GM21515 (cell line): ENCODE measurements at regions not wholly inside any gene's neighbourhood (a gene's known extent, or its start where the extent isn't known, plus 50 kb on each side); places are given as distances from the start of the nearest gene placed in this dataset.

Experiments used
- ATAC-seq: cut with Tn5 transposase; IDR thresholded peaks from one replicate; pipeline ENCODE4 v1.9.1; 2021; ENCODE audit not compliant: unreplicated experiment

DNA sequence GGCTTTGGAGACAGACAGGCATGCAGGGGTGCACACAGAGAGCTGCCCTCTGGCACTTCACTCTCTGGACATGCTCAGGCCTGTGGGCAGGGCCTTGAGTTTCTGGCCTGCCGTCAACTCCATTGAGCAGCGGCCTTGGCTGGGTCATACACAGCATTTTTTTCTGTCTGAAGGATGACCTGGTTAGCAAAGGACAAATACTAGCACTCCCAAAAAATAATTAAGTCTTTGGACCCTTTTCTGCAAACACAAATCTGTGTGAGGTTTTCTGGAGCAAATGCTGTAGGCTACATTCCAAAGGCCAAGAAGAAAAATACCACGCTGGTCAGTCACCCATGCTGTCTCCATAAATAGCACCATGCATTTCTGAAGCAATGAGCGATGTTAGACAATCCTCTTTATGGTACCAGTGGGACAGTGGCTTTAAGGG lies 124.7 kb upstream of the CTAGE1 start:
- no peak for ATAC-seq

DNA sequence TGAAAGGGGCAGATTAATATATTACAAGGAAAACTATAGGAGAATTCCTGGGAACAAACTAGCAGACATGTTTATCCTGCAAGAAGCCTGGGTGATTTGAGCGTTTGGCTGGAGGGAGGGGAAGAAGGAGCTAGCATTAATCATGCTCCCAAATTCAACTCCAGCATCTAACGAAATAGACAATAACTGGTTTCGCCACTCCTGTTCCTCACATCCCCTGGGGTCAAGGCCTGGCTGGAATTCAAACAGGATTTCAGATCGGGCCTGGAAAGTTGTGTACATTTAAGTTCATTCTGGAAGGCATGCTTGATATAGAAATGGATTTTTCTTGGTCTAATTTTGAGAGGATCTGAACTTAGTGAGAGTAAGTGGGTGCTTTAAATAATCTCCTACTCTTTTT lies 126.1 kb upstream of the CTAGE1 start:
- no peak for ATAC-seq

DNA sequence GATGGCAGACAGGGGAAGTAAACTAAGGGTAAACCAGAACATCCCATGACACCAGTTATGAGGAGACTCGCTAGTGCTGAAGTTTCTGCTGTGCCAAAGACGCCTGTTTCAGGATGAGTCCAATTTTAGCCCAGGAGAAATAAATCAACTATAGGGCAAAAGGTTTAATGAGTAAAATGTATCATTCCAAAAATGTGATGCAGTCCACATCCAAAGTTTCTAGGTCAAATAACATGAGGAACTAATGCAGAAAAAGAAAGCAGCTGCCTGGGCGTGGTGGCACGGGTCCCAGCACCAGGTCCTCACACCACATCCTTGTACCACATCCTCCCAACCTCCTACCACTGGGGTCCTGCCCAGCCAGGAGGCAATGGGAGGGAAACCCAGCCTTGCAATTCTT lies 126.9 kb upstream of the CTAGE1 start:
- ATAC-seq = no peak

DNA sequence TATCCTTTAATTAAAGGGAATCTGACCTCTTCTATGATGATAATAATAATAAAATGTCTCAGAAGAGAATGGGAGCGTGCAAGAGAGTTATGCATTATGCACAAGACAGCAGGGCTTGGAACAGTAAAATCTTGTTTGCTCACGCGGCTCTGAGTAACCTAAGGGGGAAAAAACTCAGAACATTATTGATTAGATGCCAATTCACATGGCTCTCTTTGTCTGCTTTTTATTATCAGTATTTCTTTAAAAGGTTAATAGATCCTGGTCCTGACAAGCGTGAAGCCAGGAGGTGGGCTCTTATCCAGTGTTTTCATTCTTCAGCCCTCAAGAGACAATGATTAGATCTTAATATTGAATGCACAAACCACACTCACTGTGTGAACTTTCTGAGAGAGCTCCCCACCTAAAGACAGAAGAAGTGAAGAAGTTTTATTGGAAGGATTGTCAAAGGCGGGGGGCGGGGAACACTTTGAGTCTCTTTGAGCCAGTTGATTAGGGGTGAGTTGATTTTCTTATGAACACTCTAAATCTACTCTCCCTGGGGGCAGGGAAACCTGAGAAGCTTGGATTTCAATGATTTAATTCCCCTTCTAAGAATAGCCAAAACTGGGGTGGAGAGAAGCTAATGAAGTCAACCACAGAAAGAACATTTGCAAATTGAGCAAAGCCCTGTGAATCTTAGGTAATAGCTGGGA lies 127.5 kb upstream of the CTAGE1 start:
- ATAC-seq = no peak

DNA sequence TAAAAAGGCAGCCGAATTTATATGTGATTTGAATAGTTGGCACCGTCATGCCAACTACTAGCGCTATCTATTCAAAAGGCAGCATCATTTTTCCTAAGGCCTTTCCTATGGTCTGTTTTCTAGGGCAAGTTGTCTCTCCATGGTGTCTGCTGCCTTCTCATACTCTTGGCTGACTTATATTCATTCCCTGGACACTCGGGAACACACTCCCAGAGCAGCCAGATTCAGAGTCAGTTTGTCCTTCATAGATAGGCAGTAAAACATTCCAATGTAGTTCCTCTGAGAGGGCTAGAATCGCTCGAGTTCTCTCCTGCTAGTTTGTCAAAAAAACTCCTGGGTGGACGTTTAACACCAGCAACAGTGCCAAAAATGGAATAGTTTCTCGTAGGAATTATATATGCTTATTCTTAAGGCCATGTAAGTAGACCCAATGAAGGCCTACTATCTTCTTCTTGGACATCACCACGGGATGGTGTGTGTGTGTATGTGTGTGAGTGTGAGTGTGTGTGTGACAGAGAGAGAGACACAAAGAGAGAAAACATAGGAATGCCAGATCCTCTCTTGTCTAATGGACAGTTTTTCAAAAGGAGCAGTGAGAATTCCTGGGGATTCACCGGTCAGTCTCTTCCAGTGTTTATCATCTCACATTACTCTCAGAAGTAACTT lies 129.3 kb upstream of the CTAGE1 start:
- ATAC-seq = no peak

DNA sequence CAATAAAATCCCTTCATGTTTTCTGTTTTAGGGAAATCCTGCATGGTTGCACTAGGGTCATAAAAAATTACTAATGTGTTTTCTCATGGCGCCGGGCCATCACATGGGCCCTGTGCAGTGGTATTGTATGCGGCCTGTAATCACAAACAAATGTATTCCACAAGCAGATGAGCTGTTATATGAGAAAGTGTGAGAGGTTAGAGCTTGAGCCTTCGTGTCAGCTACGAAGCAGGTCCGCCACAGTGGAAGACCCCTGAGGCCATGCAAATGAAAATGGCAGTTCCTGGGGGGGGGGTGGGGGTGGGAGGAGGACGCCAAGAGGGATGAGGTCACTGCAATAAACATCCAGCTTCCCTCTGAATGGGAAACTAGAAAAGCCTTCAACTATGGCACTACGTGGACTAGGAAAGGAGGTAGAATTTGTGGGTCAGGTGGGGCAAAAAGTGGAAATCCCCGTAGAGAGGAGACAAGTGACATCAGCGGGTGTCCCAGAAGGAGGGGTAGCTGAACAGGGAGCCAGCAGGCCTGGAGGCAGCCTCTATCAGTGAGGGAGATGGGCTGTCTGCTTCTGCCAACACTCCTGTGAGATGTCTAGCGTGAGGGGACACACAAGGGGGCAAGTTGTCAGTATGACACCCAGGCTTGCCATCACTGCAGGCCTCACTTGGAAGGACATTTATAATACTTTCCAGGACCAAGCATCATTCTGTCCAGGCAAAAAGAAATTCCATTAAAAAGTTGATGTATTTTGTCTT lies 130.3 kb upstream of the CTAGE1 start:
- no peak for ATAC-seq

DNA sequence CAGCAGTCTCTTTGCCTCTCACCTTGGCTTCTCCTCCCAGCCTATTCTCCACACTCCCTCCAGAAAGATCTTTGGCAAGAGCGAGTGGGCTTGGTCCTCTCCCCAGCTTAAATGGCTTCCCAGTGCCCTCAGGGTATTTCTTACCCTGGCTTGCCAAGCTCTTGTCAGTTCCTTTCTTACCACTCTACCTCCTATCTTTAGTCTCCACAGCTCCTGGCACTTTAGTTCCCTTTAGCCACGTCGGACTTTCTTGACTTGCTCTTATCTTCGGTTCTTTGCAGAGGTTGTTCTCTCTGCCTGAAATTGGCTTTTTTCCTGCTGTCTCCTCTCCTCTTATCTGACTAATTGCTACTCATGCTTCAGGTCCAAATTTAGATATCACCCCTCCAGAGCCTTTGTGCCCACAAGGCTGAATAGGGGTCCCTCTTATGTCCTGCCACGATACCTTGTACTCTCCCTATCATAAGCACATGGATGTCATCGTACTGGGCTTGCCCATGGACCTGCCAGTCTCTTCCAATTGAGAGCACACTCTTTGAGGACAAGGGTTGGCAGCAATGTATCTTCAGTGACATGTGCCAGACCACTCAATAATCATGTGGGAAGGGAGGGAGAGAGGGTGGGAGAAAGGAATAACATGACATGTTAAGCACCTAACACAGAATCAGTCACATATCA lies 131.7 kb upstream of the CTAGE1 start:
- no peak for ATAC-seq

DNA sequence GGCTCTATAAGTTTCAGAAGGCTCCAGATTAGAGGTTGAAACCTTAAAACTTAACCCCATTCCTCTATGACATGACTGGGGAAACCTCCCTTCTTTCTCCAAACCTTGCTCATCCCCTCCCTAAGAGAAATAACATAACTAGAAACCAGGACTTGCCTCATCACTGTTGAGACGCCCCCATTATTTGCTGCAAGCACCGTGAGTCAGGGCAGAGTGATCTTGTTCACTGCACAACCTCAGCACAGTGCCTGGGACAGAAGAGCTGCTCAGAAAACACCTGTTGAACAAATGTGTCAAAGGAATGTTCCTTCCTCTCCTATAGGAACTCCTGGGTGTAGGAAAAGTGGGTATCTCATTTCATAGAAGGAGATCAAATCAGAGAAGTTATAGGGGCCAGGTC lies 132.7 kb upstream of the CTAGE1 start:
- ATAC-seq = no peak

DNA sequence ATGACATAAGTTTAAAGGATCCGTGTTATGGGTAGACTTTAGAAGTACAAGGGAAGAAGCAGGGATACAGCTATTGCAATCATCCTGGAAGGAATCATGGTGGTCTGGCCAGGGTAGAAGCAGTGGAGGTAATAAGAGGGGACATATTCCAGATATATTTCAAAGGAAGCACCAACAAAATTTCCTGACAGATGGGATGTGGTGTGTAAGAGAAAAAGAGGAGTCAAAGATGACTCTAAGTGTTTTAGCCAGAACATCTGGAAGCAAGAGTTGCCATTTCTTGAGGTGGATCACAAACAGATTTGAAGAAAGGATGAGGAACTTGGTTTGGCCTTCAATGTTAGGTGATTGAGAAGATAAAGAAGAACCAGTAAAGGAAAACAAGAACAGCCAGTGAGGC lies 133.1 kb upstream of the CTAGE1 start:
- no peak for ATAC-seq

DNA sequence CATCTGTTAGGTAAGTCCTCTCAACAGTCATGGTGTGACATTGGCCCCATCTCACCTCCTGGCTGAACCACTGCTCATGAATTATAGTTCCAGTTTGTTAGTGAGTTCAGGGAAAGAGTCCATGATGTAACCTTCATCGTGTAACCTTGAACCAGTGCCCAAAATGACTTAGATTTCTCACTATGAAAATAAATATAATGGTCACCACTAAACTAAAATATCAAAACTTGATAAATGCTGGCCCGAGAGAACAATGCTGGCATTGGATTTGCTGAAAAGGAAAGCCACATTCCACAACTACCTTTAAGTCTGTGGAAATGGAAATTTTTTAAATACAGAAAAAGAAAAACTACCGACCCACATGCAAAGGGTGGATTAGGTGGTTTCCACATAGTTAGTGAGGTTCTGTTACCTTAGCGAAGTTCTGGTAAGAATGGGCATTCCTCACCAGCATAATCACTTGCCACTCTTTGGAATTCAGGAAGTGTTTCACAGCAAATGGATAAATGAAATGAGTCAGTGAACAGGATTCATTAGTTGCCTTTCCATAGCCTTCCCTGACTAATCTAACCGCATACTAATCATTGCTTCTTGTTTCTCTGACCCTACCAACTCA lies 133.9 kb upstream of the CTAGE1 start:
- ATAC-seq = no peak

DNA sequence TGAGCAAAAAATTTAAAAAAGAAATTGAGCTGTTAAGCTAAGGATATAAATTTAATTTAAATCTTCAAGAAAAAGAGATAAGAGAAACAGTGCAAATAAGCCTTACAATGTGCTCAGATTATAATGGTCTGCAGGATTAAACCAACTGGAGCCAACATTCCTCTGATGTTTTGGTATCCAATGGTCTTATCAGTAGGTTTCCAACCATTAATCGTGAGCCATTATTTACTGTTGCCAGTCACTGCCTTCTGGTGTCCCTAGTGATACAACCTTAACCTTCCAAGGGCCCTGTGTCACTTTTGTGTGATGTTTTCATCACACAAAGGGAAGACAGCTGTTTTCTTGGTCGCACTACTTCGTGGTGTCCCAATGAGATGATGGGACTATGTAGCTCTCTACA lies 134.5 kb upstream of the CTAGE1 start:
- no peak for ATAC-seq

DNA sequence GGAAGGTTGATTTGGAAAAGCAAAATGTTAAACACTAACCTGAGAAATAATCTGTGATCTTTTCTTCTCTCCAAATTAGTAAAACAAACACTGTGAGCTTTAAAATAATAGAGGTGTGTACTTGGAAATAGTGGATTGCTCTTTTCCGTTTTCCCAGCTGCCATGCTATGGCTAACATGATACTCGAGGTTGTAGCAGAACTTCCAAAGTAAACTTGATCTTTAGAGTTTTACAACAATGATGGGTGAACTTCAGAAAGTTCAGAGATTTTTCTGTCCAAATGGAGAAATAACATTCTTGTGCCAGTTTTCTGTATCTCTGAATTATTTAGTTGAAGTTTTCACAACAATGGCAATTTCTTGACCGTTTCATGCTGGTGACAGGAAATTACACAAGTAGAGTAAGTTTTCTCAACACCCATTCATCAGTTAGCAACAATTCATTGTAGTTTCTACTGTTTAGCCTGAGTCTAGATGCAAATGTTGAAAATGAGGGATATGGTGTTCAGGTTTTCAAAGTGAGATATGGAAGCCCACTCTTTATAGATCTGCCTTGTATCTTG lies 135.3 kb upstream of the CTAGE1 start:
- ATAC-seq = no peak

DNA sequence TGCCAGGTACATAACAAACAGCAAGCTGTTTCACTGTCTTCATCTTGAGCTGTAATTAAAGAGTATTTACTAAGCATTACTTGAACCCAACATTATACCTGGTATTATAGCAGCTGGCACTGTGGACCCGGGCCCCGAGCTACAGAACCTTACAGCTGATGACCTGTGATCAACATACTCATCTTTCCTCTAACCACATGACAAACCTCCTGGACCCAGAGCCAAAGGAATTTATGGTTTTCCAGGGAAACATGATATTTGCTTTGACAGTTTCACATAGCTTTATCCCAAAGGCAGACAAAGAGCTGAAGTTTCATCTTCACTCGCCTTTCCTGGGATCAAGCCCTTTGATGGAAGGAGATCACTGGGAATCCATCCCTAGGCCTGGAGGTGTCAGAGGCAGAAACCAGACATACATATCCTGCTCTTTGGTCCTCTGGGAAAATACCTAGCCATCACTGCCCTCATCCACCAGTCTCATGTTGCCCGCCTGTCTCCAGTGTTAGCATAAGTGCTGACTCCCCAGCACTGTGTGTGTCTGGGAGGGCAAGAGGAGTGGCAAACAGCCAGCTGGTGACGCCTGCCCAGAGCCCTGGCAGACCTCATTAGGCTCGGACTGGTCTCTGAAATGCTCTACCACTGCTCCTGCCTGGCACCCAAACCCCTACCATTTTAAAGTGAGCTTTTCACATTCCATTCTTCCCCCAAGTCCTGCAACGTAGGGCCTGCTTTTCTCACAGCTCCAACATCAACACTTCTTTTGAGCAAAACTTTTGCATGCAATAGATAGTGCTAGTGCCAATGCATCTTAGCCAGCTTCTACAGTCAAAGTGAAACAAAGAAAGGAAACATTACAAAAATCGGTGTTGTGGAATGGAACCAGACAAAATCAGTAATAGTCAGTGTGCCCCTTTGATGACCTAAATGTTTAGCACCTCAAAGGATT lies 138.8 kb upstream of the CTAGE1 start:
- no peak for ATAC-seq

DNA sequence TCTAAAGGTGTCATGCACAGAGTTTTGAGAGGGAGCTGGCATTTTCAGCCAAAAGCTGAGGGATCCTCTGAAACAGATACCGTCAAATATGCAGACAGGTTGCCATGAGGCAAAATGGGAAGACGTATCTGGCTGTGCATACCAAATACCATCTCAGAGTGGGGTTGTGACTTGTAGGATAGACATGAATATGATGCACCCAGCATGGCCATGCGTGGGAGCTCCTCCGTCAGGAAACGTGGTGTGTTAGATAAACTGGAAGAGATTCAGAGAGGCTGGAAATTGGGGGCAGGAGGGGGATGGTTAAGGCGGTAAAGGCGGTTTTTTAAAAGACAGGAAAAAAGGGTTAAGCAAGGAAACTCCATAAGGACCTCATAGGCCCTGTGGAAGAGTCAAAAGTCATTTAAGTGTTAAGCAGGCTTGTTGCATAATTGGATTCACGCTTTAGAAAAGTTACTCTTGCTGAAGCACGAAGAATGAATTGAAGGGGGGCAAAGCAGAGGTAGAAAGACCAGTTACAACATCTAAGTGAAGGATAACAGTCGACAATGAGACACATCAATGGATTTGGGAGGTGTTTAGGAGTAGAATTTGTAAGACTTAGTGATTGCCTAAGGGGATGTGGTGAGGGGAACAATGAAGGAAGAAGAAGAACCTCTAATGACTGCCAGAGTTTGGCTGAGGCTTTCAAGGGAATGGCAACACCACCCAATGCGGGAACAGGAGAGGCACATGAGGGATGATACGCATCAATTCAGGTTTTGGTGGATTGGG lies 139.6 kb upstream of the CTAGE1 start:
- ATAC-seq = no peak

DNA sequence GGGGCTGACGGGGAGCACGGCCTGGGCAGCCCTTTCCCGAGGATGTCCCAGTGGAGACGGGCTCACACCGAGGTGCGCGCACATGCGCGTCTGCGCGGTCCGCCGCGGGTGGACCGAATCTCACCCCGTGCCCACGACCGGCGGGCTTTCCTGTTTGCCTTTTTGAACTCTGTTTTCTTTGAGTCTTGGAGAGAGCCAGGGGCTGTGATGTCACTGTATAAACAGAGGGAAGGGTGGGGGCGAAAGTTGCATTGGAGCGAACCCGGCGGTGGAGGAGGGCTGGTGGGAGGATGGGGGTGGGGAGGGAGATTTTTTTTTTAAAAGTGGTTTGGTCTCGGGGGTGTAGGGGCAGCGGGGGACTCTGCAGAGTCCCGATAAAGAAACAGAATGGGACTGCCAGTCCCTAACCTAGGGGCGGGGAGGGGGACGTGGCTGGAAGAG lies 141.2 kb upstream of the CTAGE1 start:
- ATAC-seq = no peak

DNA sequence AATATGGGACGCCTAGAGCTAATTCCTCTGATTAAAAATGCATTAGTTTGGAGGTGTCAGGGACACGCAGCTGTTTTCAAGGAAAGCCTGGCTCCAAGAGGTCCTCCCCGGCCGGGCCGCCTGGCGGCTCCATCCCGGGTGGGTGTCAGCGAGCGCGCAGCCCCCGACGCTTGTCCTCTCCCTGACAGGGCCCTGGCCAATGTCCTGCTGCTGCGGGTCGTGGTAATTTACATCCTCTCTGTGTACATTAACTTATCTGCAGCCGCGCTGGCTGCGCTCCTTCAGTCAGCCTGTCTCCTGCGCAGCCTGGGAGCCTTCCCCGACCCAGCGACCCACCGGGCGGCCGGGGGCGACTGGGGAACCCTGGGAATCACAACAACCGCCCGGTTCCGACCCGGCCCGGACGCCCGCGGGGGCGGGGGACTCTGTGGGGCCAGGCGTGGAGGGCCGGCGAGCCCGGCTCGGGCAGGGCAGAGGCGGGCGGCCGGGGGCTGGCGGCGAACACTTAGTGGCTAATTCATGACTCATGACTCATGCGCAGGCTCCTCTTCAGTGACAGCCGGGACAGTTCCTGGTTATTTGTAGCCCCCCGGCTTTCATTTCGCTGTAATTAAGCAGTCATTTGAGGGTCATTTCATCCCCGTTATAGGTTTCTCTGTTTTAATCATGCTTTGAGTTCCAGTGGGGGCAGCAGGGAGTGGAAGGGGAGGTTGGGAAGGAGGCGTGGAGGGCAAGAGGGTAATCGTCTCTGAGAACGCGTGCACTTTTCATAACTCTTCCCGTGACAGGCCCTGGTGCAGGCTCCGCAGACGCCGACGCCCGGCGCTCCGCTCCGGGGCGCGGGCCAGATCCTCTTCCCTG lies 141.9 kb upstream of the CTAGE1 start:
- no peak for ATAC-seq

DNA sequence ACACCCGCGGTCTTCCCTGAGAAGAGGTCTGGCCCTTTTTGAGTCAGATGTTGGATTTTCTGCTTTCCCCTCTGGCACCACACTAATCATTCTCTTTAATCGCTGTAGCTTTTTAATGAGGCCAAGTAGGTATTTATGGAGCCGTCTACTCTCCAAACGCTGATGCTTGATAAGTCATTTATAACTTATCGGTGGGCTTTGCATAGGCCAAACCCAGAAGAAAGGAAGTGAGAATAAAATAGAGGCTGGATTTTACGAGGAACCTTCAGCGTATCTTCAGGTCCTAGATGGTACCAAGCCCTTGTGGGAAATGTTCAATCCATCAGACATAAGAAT lies 142.5 kb upstream of the CTAGE1 start:
- ATAC-seq = no peak

DNA sequence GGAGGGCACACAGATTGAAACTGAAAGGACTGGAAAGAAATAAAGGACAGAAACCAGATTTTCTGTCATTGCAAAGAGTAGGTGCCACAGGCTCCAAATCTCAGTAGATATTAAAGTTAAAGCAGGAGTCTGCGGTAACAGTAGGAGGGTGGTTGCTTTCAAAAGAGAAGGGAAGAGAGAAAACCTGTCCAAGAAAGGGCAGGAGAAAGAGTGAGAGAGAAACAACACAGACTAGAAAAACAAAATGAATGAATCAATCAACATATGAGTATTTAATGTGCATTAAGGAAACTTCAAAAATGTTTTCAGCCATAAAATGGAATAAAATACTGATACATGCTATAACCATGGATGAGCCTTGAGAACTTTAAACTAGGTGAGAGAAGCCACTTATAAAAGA lies 143.1 kb upstream of the CTAGE1 start:
- ATAC-seq = no peak
